GM23338 (cell line): ENCODE measurements at regions not wholly inside any gene's neighbourhood (a gene's known extent, or its start where the extent isn't known, plus 50 kb on each side); places are given as distances from the start of the nearest gene placed in this dataset.

Source experiments
- ATAC-seq: fragments of 200-7000 bp; cut with Tn5 transposase; 3 replicates; pipeline ENCODE4 v1.9.1; 2020
- DNase-seq: peaks from one replicate; pipeline ENCODE4 v3.0.0-alpha.2; 2015; ENCODE audit warnings: low spot score
- H2AFZ ChIP-seq: fragments of 200-600 bp; sonication (generic); 2 replicates; pipeline ENCODE4 v1.8.0; 2016; ENCODE audit warnings: antibody characterized with exemption, mild to moderate bottlenecking, moderate library complexity
- H3F3A ChIP-seq: fragments of 200-600 bp; sonication (generic); replicated peaks from 2 replicates; pipeline ENCODE4 v1.8.0; 2017; ENCODE audit warnings: antibody characterized with exemption, mixed run types, low read depth
- H3K27ac ChIP-seq: fragments of 200-600 bp; sonication (generic); 2 replicates; pipeline ENCODE4 v1.6.1; 2016; ENCODE audit warnings: low read depth
- H3K27me3 ChIP-seq: fragments of 200-600 bp; sonication (generic); 2 replicates; pipeline ENCODE4 v1.8.0; 2016; ENCODE audit warnings: mild to moderate bottlenecking, mixed run types, moderate library complexity; ENCODE audit not compliant: insufficient read depth
- H3K36me3 ChIP-seq: fragments of 200-600 bp; sonication (generic); 2 replicates; pipeline ENCODE4 v1.8.0; 2016; ENCODE audit warnings: mild to moderate bottlenecking; ENCODE audit not compliant: insufficient read depth
- H3K4me1 ChIP-seq: fragments of 200-600 bp; sonication (generic); 2 replicates; pipeline ENCODE4 v1.8.0; 2016; ENCODE audit warnings: mild to moderate bottlenecking, moderate library complexity; ENCODE audit not compliant: insufficient read depth
- H3K4me2 ChIP-seq: fragments of 200-600 bp; sonication (generic); 2 replicates; pipeline ENCODE4 v1.7.1; 2017; ENCODE audit warnings: mixed run types
- H3K4me3 ChIP-seq: fragments of 200-600 bp; sonication (generic); 2 replicates; pipeline ENCODE4 v1.6.1; 2016; ENCODE audit warnings: mixed run types
- H3K79me2 ChIP-seq: fragments of 200-600 bp; sonication (generic); replicated peaks from 2 replicates; pipeline ENCODE4 v1.8.0; 2017; ENCODE audit warnings: mild to moderate bottlenecking; ENCODE audit not compliant: insufficient read depth
- H3K9me2 ChIP-seq: fragments of 200-600 bp; sonication (generic); 2 replicates; pipeline ENCODE4 v1.8.0; 2017; ENCODE audit not compliant: insufficient read depth
- H4K20me1 ChIP-seq: fragments of 200-600 bp; sonication (generic); replicated peaks from 2 replicates; pipeline ENCODE4 v1.8.0; 2017; ENCODE audit warnings: mild to moderate bottlenecking; ENCODE audit not compliant: insufficient read depth
- H3K27ac Mint-ChIP-seq: 2 replicates; pipeline ENCODE4 v1.8.0; 2020; ENCODE audit warnings: inconsistent platforms, mild to moderate bottlenecking, moderate library complexity, mixed read lengths
- H3K27me3 Mint-ChIP-seq: 3 replicates; pipeline ENCODE4 v1.8.0; 2022; ENCODE audit warnings: low read depth, mild to moderate bottlenecking, moderate library complexity, mixed read lengths, inconsistent platforms; ENCODE audit not compliant: insufficient read depth, poor library complexity
- H3K36me3 Mint-ChIP-seq: 3 replicates; pipeline ENCODE4 v1.8.0; 2021; ENCODE audit warnings: low read depth, mild to moderate bottlenecking, inconsistent platforms, moderate library complexity, mixed read lengths
- H3K4me1 Mint-ChIP-seq: 3 replicates; pipeline ENCODE4 v1.8.0; 2020; ENCODE audit warnings: mild to moderate bottlenecking, inconsistent platforms, mixed read lengths
- H3K4me3 Mint-ChIP-seq: 3 replicates; pipeline ENCODE4 v1.8.0; 2021; ENCODE audit warnings: moderate library complexity, mild to moderate bottlenecking, inconsistent platforms, mixed read lengths
- H3K9me3 Mint-ChIP-seq: 3 replicates; pipeline ENCODE4 v1.8.0; 2020; ENCODE audit warnings: moderate library complexity, mild to moderate bottlenecking, inconsistent platforms, mixed read lengths
- CTCF ChIP-seq, 2 experiments: fragments of 200-600 bp in 1 of 2; sonication (generic) in 1 of 2; conservative IDR thresholded peaks; 2 replicates each; pipeline versions ENCODE4 v1.5.1 to v1.6.1; 2016 to 2017; ENCODE audit warnings: antibody characterized with exemption in 2 of 2, low read depth in 2 of 2, mild to moderate bottlenecking in 2 of 2, moderate library complexity in 1 of 2
- ETS1 ChIP-seq: IDR thresholded peaks from 2 replicates; pipeline ENCODE4 v1.6.1; 2016; ENCODE audit warnings: antibody characterized with exemption
- EZH2phosphoT487 ChIP-seq: fragments of 200-600 bp; sonication (generic); IDR thresholded peaks from one replicate; pipeline ENCODE4 v1.8.1; 2018; ENCODE audit warnings: antibody characterized with exemption; ENCODE audit not compliant: unreplicated experiment
- POLR2AphosphoS5 ChIP-seq: IDR thresholded peaks from 2 replicates; pipeline ENCODE4 v1.6.1; 2016; ENCODE audit warnings: antibody characterized with exemption, low read depth
- STAT1 ChIP-seq: IDR thresholded peaks from one replicate; pipeline ENCODE4 v1.6.1; 2016; ENCODE audit warnings: antibody characterized with exemption; ENCODE audit not compliant: unreplicated experiment
- ZNF114 ChIP-seq: fragments of 250-450 bp; sonication (Bioruptor Pico); IDR thresholded peaks from 2 replicates; pipeline ENCODE4 v1.5.0; 2020; ENCODE audit warnings: mild to moderate bottlenecking, moderate library complexity
- ZNF331 ChIP-seq: fragments of 250-450 bp; sonication (Bioruptor Pico); IDR thresholded peaks from 2 replicates; pipeline ENCODE4 v1.5.0; 2020; ENCODE audit warnings: low read depth, mild to moderate bottlenecking, moderate library complexity
- ZNF462 ChIP-seq: fragments of 250-450 bp; sonication (Bioruptor Pico); IDR thresholded peaks from 2 replicates; pipeline ENCODE4 v1.5.0; 2020; ENCODE audit warnings: mild to moderate bottlenecking, moderate library complexity

GRCh38 chr9:135010921-135011320 is 76.5 kb upstream of the OLFM1 start:
- H3K4me3 ChIP-seq, result no peak overlapping the region
- peaks cover 3% of the 10 kb centered on the region; the same call in 1 of the 3 replicates for H3K9me3 Mint-ChIP-seq
- H3K36me3 Mint-ChIP-seq, result no peaks in the 10 kb centered on the region
- H3K4me3 Mint-ChIP-seq, result no peak overlapping the region
- DNase-seq, result no peak
- no peaks in the 10 kb centered on the region for H3K79me2 ChIP-seq
- peaks cover 7% of the 10 kb centered on the region for H3K4me1 Mint-ChIP-seq
- H3K36me3 ChIP-seq, result no peaks in the 10 kb centered on the region
- H4K20me1 ChIP-seq, result no peaks in the 10 kb centered on the region
- H3F3A ChIP-seq, result no peaks in the 10 kb centered on the region
- ATAC-seq, result no peak
- TF ChIP-seq POLR2AphosphoS5 (no peak), ZNF462 (no peak), ZNF331 (CRISPR knock-in tag) (no peak), ZNF114 (CRISPR knock-in tag) (no peak), EZH2phosphoT487 (no peak), ETS1 (no peak), CTCF (conservative IDR thresholded peaks at IDR 0.05; ENCODE audit: low read depth in 2 of 2) (no peak), STAT1 (no peak)
- H3K27ac ChIP-seq, result no peak overlapping the region
- no peak overlapping the region for H3K27ac Mint-ChIP-seq
- H3K27me3 Mint-ChIP-seq, result peaks cover 5% of the 10 kb centered on the region
- no peaks in the 10 kb centered on the region for H3K27me3 ChIP-seq
- no peak overlapping the region for H3K4me2 ChIP-seq
- H3K4me1 ChIP-seq, result no peaks in the 10 kb centered on the region
- no peaks in the 10 kb centered on the region for H3K9me2 ChIP-seq
- H2AFZ ChIP-seq, result no peak overlapping the region
